Smooth muscle cell of the brain vasculature (primary cell): ENCODE measurements at regions not wholly inside any gene's neighbourhood (a gene's known extent, or its start where the extent isn't known, plus 50 kb on each side); places are given as distances from the start of the nearest gene placed in this dataset.
"Not testable (repeated sequence)": the region's sequence is repeated elsewhere in the genome, so short reads cannot be mapped to it uniquely, and the experiment has no call there.

Experiments used
- DNase-seq: peaks from one replicate; pipeline ENCODE4 v3.0.0-alpha.2; 2012; ENCODE audit warnings: low read depth, low spot score

- no peak for DNase-seq
Observed at GRCh38 chr7:55303220-55303619, 61.9 kb upstream of the LANCL2 start.

GRCh38 chr7:55304018-55304762, 60.9 kb upstream of the LANCL2 start:
- no peak for DNase-seq

- no peak for DNase-seq
Observed at GRCh38 chr7:55305135-55305534, 60.0 kb upstream of the LANCL2 start.

- DNase-seq, result no peak
Observed at GRCh38 chr7:55306331-55306730, 58.8 kb upstream of the LANCL2 start.

GRCh38 chr7:55307123-55307916, 57.8 kb upstream of the LANCL2 start:
- no peak for DNase-seq

GRCh38 chr7:55308186-55308929, 56.8 kb upstream of the LANCL2 start:
- no peak for DNase-seq

GRCh38 chr7:55309040-55309991, 55.8 kb upstream of the LANCL2 start:
- DNase-seq, result no peak

- no peak for DNase-seq
Observed at GRCh38 chr7:55310287-55311025, 54.7 kb upstream of the LANCL2 start.

- not testable (repeated sequence) for DNase-seq
Observed at GRCh38 chr7:55311892-55312291, 53.2 kb upstream of the LANCL2 start.

- not testable (repeated sequence) for DNase-seq
Observed at GRCh38 chr7:55313671-55314070, 51.5 kb upstream of the LANCL2 start.

GRCh38 chr7:55314967-55315366, 50.2 kb upstream of the LANCL2 start:
- no peak for DNase-seq
